ENCODE measurements at regions not wholly inside any gene's neighbourhood (a gene's known extent, or its start where the extent isn't known, plus 50 kb on each side); places are given as distances from the start of the nearest gene placed in this dataset.
"Not testable (repeated sequence)": the region's sequence is repeated elsewhere in the genome, so short reads cannot be mapped to it uniquely, and the experiment has no call there.

DNA sequence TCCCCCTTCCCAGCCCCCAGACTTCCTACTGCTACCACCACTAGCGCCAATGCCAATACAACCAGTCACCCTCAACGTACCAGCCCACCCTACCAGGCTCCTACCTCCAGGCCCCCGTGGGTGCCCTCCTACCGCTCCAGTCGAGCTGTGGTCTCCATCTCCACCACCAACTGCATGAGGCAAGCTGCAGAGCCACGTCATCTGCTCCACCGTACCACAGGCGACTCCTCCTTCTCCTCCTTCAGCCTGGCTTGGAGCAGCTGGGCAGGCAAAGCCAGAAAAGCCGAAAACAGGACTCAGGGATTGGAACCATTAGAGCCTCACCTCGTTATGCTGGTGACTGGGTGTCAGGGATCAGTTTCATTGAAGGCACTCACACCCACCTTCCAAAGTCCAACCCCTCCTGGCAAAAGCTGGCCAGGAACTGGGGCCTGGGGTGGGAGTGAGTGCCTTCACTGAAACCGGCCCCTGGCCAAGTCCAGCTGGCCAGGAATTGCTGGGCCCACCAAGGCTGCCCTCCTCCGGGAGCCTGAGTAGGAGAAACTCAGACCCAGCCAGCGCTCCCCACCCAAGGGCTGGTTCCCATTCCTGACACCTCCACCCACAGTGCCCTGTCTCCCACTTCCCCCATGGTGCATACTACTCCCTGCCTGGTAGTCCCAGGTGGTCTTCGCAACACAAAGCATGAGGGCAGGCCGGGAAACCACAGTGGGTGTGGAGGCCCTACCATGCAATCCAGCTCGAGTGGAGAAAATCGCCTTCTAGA is 176.2 kb downstream of the USP22 start:
- TF ChIP-seq, protein P1, sequence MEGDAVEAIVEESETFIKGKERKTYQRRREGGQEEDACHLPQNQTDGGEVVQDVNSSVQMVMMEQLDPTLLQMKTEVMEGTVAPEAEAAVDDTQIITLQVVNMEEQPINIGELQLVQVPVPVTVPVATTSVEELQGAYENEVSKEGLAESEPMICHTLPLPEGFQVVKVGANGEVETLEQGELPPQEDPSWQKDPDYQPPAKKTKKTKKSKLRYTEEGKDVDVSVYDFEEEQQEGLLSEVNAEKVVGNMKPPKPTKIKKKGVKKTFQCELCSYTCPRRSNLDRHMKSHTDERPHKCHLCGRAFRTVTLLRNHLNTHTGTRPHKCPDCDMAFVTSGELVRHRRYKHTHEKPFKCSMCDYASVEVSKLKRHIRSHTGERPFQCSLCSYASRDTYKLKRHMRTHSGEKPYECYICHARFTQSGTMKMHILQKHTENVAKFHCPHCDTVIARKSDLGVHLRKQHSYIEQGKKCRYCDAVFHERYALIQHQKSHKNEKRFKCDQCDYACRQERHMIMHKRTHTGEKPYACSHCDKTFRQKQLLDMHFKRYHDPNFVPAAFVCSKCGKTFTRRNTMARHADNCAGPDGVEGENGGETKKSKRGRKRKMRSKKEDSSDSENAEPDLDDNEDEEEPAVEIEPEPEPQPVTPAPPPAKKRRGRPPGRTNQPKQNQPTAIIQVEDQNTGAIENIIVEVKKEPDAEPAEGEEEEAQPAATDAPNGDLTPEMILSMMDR (IDR thresholded peaks at IDR 0.05; ENCODE audit: poor library complexity, severe bottlenecking), result not testable (repeated sequence)
- not testable (repeated sequence) for TF ChIP-seq POLR2AphosphoS5 (IDR thresholded peaks at IDR 0.05); TAF1 (IDR thresholded peaks at IDR 0.05; ENCODE audit: low read depth); MXI1 (conservative IDR thresholded peaks at IDR 0.05; ENCODE audit: poor library complexity, severe bottlenecking); EZH2 (IDR thresholded peaks at IDR 0.05; ENCODE audit: borderline replicate concordance, insufficient read depth, low read length, poor library complexity, severe bottlenecking); RAD21 (conservative IDR thresholded peaks at IDR 0.05); EP300 (conservative IDR thresholded peaks at IDR 0.05; ENCODE audit: poor library complexity, severe bottlenecking)

All from neural cell (in vitro differentiated cells).